ENCODE measurements at regions not wholly inside any gene's neighbourhood (a gene's known extent, or its start where the extent isn't known, plus 50 kb on each side); places are given as distances from the start of the nearest gene placed in this dataset.

DNA sequence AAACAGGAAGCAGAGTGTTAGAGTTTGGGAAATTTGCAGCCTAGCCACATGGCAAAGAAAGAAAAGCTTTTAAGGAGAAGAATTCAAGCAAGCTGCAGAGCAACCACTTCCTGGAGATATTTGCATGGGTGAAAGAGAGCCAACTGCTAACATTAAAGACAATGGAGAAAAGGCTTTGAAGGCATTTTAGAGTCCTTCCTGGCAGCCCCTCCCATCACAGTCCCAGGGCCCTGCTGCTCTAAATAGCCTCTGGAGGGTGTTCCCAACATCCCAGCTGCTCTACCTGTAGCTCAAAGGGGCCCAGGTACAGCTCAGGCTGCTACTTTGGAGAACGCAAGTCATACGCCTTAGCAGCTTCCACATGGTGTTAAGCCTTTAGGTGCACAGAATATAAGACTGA, 235.9 kb upstream of the FMR1 start:
- no peak overlapping the region for H4K91ac ChIP-seq (ENCODE audit: low read depth, low read length, poor library complexity)
- H2BK120ac ChIP-seq (ENCODE audit: low read depth, low read length): no peak overlapping the region
- no peak overlapping the region for H4K8ac ChIP-seq (ENCODE audit: low read depth, low read length)
- no peaks in the 10 kb centered on the region for H3K27me3 ChIP-seq (ENCODE audit: control insufficient read depth in 3 of 3, insufficient read depth in 3 of 3, low read depth in 1 of 3, low read length in 3 of 3)
- no peaks in the 10 kb centered on the region for H3K4me1 ChIP-seq (ENCODE audit: control insufficient read depth in 2 of 2, insufficient read depth in 1 of 2, low read depth in 1 of 2, low read length in 2 of 2)
- no peaks in the 10 kb centered on the region for H3K79me1 ChIP-seq (ENCODE audit: low read depth, low read length)
- WGBS, 2 donors (ENCODE audit: extremely low coverage in 2 of 2, insufficient read length in 2 of 2, insufficient replicate concordance in 1 of 2): no CpG with 5 or more reads among the region's 2 CpGs
- DNase-seq (ENCODE audit: low spot score): no peak
- no peak overlapping the region for H2AFZ ChIP-seq (ENCODE audit: low read length)
- H3K23ac ChIP-seq (ENCODE audit: low read depth, low read length, poor library complexity): no peak overlapping the region
- H3K14ac ChIP-seq (ENCODE audit: low read length): no peak overlapping the region
- H2BK15ac ChIP-seq (ENCODE audit: low read length): no peak overlapping the region
- no peak overlapping the region for H3K18ac ChIP-seq (ENCODE audit: low read length)
- no peak overlapping the region for H2BK12ac ChIP-seq (ENCODE audit: low read length)
- H3K4me2 ChIP-seq (ENCODE audit: insufficient read depth, low read length, poor library complexity, severe bottlenecking): no peak overlapping the region
- no peak overlapping the region for H2AK5ac ChIP-seq (ENCODE audit: low read depth, low read length)
- H3K27ac ChIP-seq (replicated peaks; ENCODE audit: low read length): no peak overlapping the region
- no peak overlapping the region for H2BK5ac ChIP-seq (ENCODE audit: low read length)
- no peaks in the 10 kb centered on the region for H3K36me3 ChIP-seq (replicated peaks in 1 of 2; ENCODE audit: control insufficient read depth in 2 of 2, insufficient read depth in 2 of 2, low read length in 2 of 2)
- no peak overlapping the region for H3K9ac ChIP-seq (ENCODE audit: low read depth, low read length, poor library complexity)
- H3K4ac ChIP-seq (ENCODE audit: low read length): no peak overlapping the region
- H3K9me3 ChIP-seq (replicated peaks in 1 of 2; ENCODE audit: control insufficient read depth in 2 of 2, insufficient read depth in 1 of 2, low read depth in 1 of 2, low read length in 2 of 2): no peaks in the 10 kb centered on the region
- H3K4me3 ChIP-seq (ENCODE audit: low read length in 2 of 2): no peak overlapping the region

GRCh38 chrX:147679356-147680005, 232.2 kb upstream of the FMR1 start:
- Histone ChIP-seq H3K23ac (ENCODE audit: low read depth, low read length, poor library complexity) (no peak overlapping the region), H3K27ac (replicated peaks; ENCODE audit: low read length) (no peak overlapping the region), H2BK15ac (ENCODE audit: low read length) (no peak overlapping the region), H2BK12ac (ENCODE audit: low read length) (no peak overlapping the region), H3K79me1 (ENCODE audit: low read depth, low read length) (no peaks in the 10 kb centered on the region), H3K4me1 (ENCODE audit: control insufficient read depth in 2 of 2, insufficient read depth in 1 of 2, low read depth in 1 of 2, low read length in 2 of 2) (no peaks in the 10 kb centered on the region), H4K8ac (ENCODE audit: low read depth, low read length) (no peak overlapping the region), H3K14ac (ENCODE audit: low read length) (no peak overlapping the region), H3K27me3 (ENCODE audit: control insufficient read depth in 3 of 3, insufficient read depth in 3 of 3, low read depth in 1 of 3, low read length in 3 of 3) (no peaks in the 10 kb centered on the region), H2AFZ (ENCODE audit: low read length) (no peak overlapping the region), H3K9ac (ENCODE audit: low read depth, low read length, poor library complexity) (no peak overlapping the region), H3K4ac (ENCODE audit: low read length) (no peak overlapping the region), H3K36me3 (replicated peaks in 1 of 2; ENCODE audit: control insufficient read depth in 2 of 2, insufficient read depth in 2 of 2, low read length in 2 of 2) (no peaks in the 10 kb centered on the region), H2BK120ac (ENCODE audit: low read depth, low read length) (no peak overlapping the region), H3K18ac (ENCODE audit: low read length) (no peak overlapping the region), H3K4me2 (ENCODE audit: insufficient read depth, low read length, poor library complexity, severe bottlenecking) (no peak overlapping the region), H3K9me3 (replicated peaks in 1 of 2; ENCODE audit: control insufficient read depth in 2 of 2, insufficient read depth in 1 of 2, low read depth in 1 of 2, low read length in 2 of 2) (no peaks in the 10 kb centered on the region), H2AK5ac (ENCODE audit: low read depth, low read length) (no peak overlapping the region), H3K4me3 (ENCODE audit: low read length in 2 of 2) (no peak overlapping the region), H2BK5ac (ENCODE audit: low read length) (no peak overlapping the region), H4K91ac (ENCODE audit: low read depth, low read length, poor library complexity) (no peak overlapping the region)
- no CpG with 5 or more reads among the region's 5 CpGs for WGBS, 2 donors (ENCODE audit: extremely low coverage in 2 of 2, insufficient read length in 2 of 2, insufficient replicate concordance in 1 of 2)
- DNase-seq (ENCODE audit: low spot score): no peak

DNA sequence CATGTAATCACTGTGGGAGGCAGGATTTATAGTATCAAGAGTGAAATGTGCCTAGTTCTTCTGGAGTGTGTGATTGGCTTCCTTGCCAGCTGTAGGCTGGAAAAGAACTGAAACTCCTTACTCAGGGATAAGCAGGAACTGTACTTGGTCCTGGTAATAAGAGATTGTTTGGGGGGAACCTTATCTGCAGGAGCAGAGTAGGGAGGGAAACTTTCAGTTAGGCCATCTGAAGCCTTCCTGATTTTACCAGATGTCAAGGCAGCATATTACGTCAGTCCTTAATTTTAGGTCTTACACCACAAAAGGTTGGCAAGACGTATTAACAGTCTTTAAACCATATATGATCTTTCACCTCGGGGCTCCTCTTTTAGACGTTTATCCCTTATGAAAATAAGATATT, 231.5 kb upstream of the FMR1 start:
- H4K91ac ChIP-seq (ENCODE audit: low read depth, low read length, poor library complexity): no peak overlapping the region
- no peaks in the 10 kb centered on the region for H3K79me1 ChIP-seq (ENCODE audit: low read depth, low read length)
- no peaks in the 10 kb centered on the region for H3K9me3 ChIP-seq (replicated peaks in 1 of 2; ENCODE audit: control insufficient read depth in 2 of 2, insufficient read depth in 1 of 2, low read depth in 1 of 2, low read length in 2 of 2)
- no peak overlapping the region for H3K4ac ChIP-seq (ENCODE audit: low read length)
- no peak overlapping the region for H2BK15ac ChIP-seq (ENCODE audit: low read length)
- no peaks in the 10 kb centered on the region for H3K4me1 ChIP-seq (ENCODE audit: control insufficient read depth in 2 of 2, insufficient read depth in 1 of 2, low read depth in 1 of 2, low read length in 2 of 2)
- no peak overlapping the region for H3K18ac ChIP-seq (ENCODE audit: low read length)
- no peak overlapping the region for H3K4me3 ChIP-seq (ENCODE audit: low read length in 2 of 2)
- no peak overlapping the region for H2BK12ac ChIP-seq (ENCODE audit: low read length)
- no peak overlapping the region for H2BK5ac ChIP-seq (ENCODE audit: low read length)
- no peak overlapping the region for H4K8ac ChIP-seq (ENCODE audit: low read depth, low read length)
- H3K27me3 ChIP-seq (ENCODE audit: control insufficient read depth in 3 of 3, insufficient read depth in 3 of 3, low read depth in 1 of 3, low read length in 3 of 3): no peaks in the 10 kb centered on the region
- no CpG with 5 or more reads among the region's 4 CpGs for WGBS, 2 donors (ENCODE audit: extremely low coverage in 2 of 2, insufficient read length in 2 of 2, insufficient replicate concordance in 1 of 2)
- no peak overlapping the region for H3K23ac ChIP-seq (ENCODE audit: low read depth, low read length, poor library complexity)
- no peaks in the 10 kb centered on the region for H3K36me3 ChIP-seq (replicated peaks in 1 of 2; ENCODE audit: control insufficient read depth in 2 of 2, insufficient read depth in 2 of 2, low read length in 2 of 2)
- no peak overlapping the region for H2BK120ac ChIP-seq (ENCODE audit: low read depth, low read length)
- DNase-seq (ENCODE audit: low spot score): no peak
- H3K4me2 ChIP-seq (ENCODE audit: insufficient read depth, low read length, poor library complexity, severe bottlenecking): no peak overlapping the region
- no peak overlapping the region for H2AFZ ChIP-seq (ENCODE audit: low read length)
- no peak overlapping the region for H3K27ac ChIP-seq (replicated peaks; ENCODE audit: low read length)
- H3K14ac ChIP-seq (ENCODE audit: low read length): no peak overlapping the region
- no peak overlapping the region for H2AK5ac ChIP-seq (ENCODE audit: low read depth, low read length)
- no peak overlapping the region for H3K9ac ChIP-seq (ENCODE audit: low read depth, low read length, poor library complexity)

GRCh38 chrX:147693511-147693910, 218.2 kb upstream of the FMR1 start:
- Histone ChIP-seq H3K4ac (ENCODE audit: low read length) (no peak overlapping the region), H3K79me1 (ENCODE audit: low read depth, low read length) (no peaks in the 10 kb centered on the region)
- no CpG with 5 or more reads among the region's 2 CpGs for WGBS, 2 donors (ENCODE audit: extremely low coverage in 2 of 2, insufficient read length in 2 of 2, insufficient replicate concordance in 1 of 2)

More at GRCh38 chrX:147693511-147693910, 218.2 kb upstream of the FMR1 start:
- H3K9me3 ChIP-seq (replicated peaks in 1 of 2; ENCODE audit: control insufficient read depth in 2 of 2, insufficient read depth in 1 of 2, low read depth in 1 of 2, low read length in 2 of 2): no peaks in the 10 kb centered on the region
- H2AFZ ChIP-seq (ENCODE audit: low read length): no peak overlapping the region
- no peaks in the 10 kb centered on the region for H3K27me3 ChIP-seq (ENCODE audit: control insufficient read depth in 3 of 3, insufficient read depth in 3 of 3, low read depth in 1 of 3, low read length in 3 of 3)
- H2BK15ac ChIP-seq (ENCODE audit: low read length): no peak overlapping the region
- H3K14ac ChIP-seq (ENCODE audit: low read length): no peak overlapping the region
- DNase-seq (ENCODE audit: low spot score): no peak
- no peaks in the 10 kb centered on the region for H3K36me3 ChIP-seq (replicated peaks in 1 of 2; ENCODE audit: control insufficient read depth in 2 of 2, insufficient read depth in 2 of 2, low read length in 2 of 2)
- H2BK5ac ChIP-seq (ENCODE audit: low read length): no peak overlapping the region
- H3K4me3 ChIP-seq (ENCODE audit: low read length in 2 of 2): no peak overlapping the region
- H3K27ac ChIP-seq (replicated peaks; ENCODE audit: low read length): no peak overlapping the region
- no peak overlapping the region for H3K18ac ChIP-seq (ENCODE audit: low read length)
- no peak overlapping the region for H2BK120ac ChIP-seq (ENCODE audit: low read depth, low read length)
- H4K8ac ChIP-seq (ENCODE audit: low read depth, low read length): no peak overlapping the region
- H3K23ac ChIP-seq (ENCODE audit: low read depth, low read length, poor library complexity): no peak overlapping the region
- no peak overlapping the region for H3K9ac ChIP-seq (ENCODE audit: low read depth, low read length, poor library complexity)
- H2BK12ac ChIP-seq (ENCODE audit: low read length): no peak overlapping the region
- no peaks in the 10 kb centered on the region for H3K4me1 ChIP-seq (ENCODE audit: control insufficient read depth in 2 of 2, insufficient read depth in 1 of 2, low read depth in 1 of 2, low read length in 2 of 2)
- H4K91ac ChIP-seq (ENCODE audit: low read depth, low read length, poor library complexity): no peak overlapping the region
- no peak overlapping the region for H2AK5ac ChIP-seq (ENCODE audit: low read depth, low read length)
- H3K4me2 ChIP-seq (ENCODE audit: insufficient read depth, low read length, poor library complexity, severe bottlenecking): no peak overlapping the region

Measured in neuronal stem cell (in vitro differentiated cells).